GM12875 (cell line): ENCODE measurements at regions not wholly inside any gene's neighbourhood (a gene's known extent, or its start where the extent isn't known, plus 50 kb on each side); places are given as distances from the start of the nearest gene placed in this dataset.

ENCODE experiments used
- H3K4me3 ChIP-seq: one replicate; pipeline ENCODE4 v1.5.1; 2011; ENCODE audit warnings: low read depth, low read length, control low read depth
- TF ChIP-seq, protein P1 (sequence below): IDR thresholded peaks from 2 replicates; pipeline ENCODE4 v1.5.1; 2011; ENCODE audit warnings: low read depth, mild to moderate bottlenecking, control low read depth, inconsistent platforms, low read length, moderate library complexity, borderline replicate concordance; ENCODE audit not compliant: insufficient read depth

GRCh38 chr1:101109791-101110190 lies 84.2 kb upstream of the DPH5 start:
- H3K4me3 ChIP-seq: no peak overlapping the region
- TF ChIP-seq, protein P1, sequence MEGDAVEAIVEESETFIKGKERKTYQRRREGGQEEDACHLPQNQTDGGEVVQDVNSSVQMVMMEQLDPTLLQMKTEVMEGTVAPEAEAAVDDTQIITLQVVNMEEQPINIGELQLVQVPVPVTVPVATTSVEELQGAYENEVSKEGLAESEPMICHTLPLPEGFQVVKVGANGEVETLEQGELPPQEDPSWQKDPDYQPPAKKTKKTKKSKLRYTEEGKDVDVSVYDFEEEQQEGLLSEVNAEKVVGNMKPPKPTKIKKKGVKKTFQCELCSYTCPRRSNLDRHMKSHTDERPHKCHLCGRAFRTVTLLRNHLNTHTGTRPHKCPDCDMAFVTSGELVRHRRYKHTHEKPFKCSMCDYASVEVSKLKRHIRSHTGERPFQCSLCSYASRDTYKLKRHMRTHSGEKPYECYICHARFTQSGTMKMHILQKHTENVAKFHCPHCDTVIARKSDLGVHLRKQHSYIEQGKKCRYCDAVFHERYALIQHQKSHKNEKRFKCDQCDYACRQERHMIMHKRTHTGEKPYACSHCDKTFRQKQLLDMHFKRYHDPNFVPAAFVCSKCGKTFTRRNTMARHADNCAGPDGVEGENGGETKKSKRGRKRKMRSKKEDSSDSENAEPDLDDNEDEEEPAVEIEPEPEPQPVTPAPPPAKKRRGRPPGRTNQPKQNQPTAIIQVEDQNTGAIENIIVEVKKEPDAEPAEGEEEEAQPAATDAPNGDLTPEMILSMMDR: no peak

- H3K4me3 ChIP-seq: no peak overlapping the region
- TF ChIP-seq, protein P1: no peak
These were observed 82.5 kb upstream of the DPH5 start for GRCh38 chr1:101108111-101108500.

DNA sequence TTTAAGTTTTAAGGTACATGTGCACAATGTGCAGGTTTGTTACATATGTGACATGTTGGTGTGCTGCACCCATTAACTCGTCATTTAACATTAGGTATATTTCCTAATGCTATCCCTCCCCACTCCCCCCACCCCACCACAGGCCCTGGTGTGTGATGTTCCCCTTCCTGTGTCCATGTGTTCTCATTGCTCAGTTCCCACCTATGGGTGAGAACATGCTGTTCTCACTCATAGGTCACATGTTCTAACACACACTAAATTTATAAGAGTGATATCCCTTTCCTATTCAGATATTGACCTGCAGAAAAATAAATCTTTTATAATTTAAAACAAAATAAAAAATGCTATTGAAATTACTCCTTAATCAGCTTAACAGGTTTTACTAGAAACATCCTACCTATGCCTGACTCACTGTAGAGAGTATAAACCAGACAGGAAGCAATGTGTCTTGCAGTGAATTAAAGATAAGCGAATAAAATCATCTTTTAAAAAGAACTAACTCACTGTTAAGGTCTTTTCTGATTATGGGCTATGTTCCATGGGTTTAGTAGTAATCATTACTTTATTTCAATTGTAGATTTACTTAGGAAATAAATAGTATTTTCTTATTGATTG lies 82.0 kb upstream of the DPH5 start:
- TF ChIP-seq, protein P1: no peak
- H3K4me3 ChIP-seq: no peak overlapping the region

GRCh38 chr1:101105877-101106276 lies 80.3 kb upstream of the DPH5 start:
- no peak overlapping the region for H3K4me3 ChIP-seq
- TF ChIP-seq, protein P1: no peak

DNA sequence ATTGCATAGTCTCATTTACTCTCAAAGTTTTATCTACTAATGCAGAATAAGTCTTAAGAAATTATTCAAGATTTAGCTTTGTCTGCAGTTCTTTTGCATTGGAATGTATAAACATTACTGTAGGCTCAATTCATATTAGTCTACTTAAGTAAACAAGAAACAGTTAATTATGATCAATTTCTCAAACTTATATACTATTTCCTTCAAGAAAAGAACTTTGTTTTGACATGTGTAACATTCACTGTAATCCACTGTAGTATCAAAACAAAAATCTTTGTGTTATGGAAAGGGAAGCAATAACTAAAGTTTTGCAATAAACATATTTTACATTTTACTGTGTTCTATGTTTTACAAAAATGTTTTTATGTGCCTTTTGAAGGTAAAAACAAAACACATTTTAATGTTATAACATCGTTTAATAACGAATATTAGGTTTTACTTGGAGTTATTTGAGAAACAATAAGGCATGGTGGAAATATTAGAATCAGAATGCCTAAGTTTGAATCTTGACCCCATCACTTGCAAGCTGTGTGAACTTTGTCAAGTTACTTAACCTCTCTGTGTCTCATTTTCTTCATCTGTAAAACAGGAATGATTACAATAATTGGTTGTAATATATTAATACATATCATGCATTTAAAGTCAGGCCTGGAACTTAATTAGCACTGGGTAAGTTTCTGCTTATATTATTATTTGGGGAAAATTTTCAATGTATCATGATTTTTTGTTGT lies 77.0 kb upstream of the DPH5 start:
- H3K4me3 ChIP-seq: no peak overlapping the region

DNA sequence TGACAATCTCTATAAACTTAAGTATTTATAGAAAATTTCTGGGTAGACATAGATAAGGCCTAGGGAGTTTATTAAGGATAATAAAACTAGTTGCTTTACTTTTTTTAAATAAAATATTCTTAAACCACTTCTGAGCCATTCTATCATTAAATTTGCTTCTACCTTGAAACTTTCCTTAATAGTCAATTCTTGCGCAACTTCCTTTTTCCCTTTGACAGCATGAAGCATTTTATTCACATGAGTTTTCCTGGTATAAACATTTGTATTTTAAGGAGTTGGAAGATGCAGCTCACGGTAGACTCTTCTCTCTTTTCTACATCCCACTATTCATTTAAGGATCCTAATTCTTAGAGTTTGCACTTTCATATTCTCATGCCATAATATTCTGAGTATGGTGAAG lies 75.8 kb upstream of the DPH5 start:
- TF ChIP-seq, protein P1: no peak
- H3K4me3 ChIP-seq: no peak overlapping the region

More for the DNA sequence above, 77.0 kb upstream of the DPH5 start:
- TF ChIP-seq, protein P1: no peak

- H3K4me3 ChIP-seq: no peak overlapping the region
- TF ChIP-seq, protein P1: no peak
These were observed 75.1 kb upstream of the DPH5 start for GRCh38 chr1:101100674-101101073.
